ENCODE measurements at regions not wholly inside any gene's neighbourhood (a gene's known extent, or its start where the extent isn't known, plus 50 kb on each side); places are given as distances from the start of the nearest gene placed in this dataset.

- no peak overlapping the region for H3K4me3 ChIP-seq (ENCODE audit: low read depth, low read length)
- no peak for TF ChIP-seq CTCF (IDR thresholded peaks at IDR 0.05; ENCODE audit: low read depth, low read length)
These were observed 165.8 kb upstream of the TCF4 start for GRCh38 chr18:55753643-55754263.

GRCh38 chr18:55751476-55751875 lies 163.5 kb upstream of the TCF4 start:
- no peak overlapping the region for H3K4me3 ChIP-seq (ENCODE audit: low read depth, low read length)
- TF ChIP-seq CTCF (IDR thresholded peaks at IDR 0.05; ENCODE audit: low read depth, low read length), result no peak

GRCh38 chr18:55748227-55748738 lies 160.3 kb upstream of the TCF4 start:
- no peak overlapping the region for H3K4me3 ChIP-seq (ENCODE audit: low read depth, low read length)
- TF ChIP-seq CTCF (IDR thresholded peaks at IDR 0.05; ENCODE audit: low read depth, low read length), result no peak

- TF ChIP-seq CTCF (IDR thresholded peaks at IDR 0.05; ENCODE audit: low read depth, low read length), result no peak
- H3K4me3 ChIP-seq (ENCODE audit: low read depth, low read length), result no peak overlapping the region
These were observed 156.2 kb upstream of the TCF4 start for GRCh38 chr18:55744206-55744605.

GRCh38 chr18:55743736-55744135 lies 155.7 kb upstream of the TCF4 start:
- no peak for TF ChIP-seq CTCF (IDR thresholded peaks at IDR 0.05; ENCODE audit: low read depth, low read length)
- H3K4me3 ChIP-seq (ENCODE audit: low read depth, low read length), result no peak overlapping the region

- TF ChIP-seq CTCF (IDR thresholded peaks at IDR 0.05; ENCODE audit: low read depth, low read length), result no peak
- no peak overlapping the region for H3K4me3 ChIP-seq (ENCODE audit: low read depth, low read length)
These were observed 155.1 kb upstream of the TCF4 start for GRCh38 chr18:55743133-55743532.

GRCh38 chr18:55739488-55739887 lies 151.5 kb upstream of the TCF4 start:
- TF ChIP-seq CTCF (IDR thresholded peaks at IDR 0.05; ENCODE audit: low read depth, low read length), result no peak
- H3K4me3 ChIP-seq (ENCODE audit: low read depth, low read length), result no peak overlapping the region

Measured in WI38 (cell line).